ENCODE measurements at regions not wholly inside any gene's neighbourhood (a gene's known extent, or its start where the extent isn't known, plus 50 kb on each side); places are given as distances from the start of the nearest gene placed in this dataset.
"Not testable (repeated sequence)": the region's sequence is repeated elsewhere in the genome, so short reads cannot be mapped to it uniquely, and the experiment has no call there.

DNA sequence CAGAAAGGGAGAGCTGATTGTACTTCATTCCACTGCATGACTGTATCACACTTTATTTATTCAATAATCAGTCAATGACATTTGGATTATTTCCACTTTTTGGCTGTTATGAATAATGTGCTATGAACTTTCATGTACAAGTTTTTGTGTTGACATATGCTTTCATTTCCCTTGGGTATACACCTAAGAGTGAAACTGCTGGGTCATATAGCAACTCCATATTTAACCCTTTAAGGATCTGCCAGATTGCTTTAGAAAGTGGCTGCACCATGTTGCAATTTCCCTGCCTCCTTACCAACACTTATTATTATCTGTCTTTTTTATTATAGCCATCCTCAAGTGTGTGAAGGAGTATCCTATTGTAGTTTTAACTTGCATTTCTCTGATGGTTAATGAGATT lies 108.8 kb upstream of the KCNK1 start:
- peaks cover 5% of the 10 kb centered on the region for H3K27me3 ChIP-seq (ENCODE audit: low read depth)
- intact Hi-C loops (cut with micrococcal nuclease): no loop called here
- TF ChIP-seq, protein P1, sequence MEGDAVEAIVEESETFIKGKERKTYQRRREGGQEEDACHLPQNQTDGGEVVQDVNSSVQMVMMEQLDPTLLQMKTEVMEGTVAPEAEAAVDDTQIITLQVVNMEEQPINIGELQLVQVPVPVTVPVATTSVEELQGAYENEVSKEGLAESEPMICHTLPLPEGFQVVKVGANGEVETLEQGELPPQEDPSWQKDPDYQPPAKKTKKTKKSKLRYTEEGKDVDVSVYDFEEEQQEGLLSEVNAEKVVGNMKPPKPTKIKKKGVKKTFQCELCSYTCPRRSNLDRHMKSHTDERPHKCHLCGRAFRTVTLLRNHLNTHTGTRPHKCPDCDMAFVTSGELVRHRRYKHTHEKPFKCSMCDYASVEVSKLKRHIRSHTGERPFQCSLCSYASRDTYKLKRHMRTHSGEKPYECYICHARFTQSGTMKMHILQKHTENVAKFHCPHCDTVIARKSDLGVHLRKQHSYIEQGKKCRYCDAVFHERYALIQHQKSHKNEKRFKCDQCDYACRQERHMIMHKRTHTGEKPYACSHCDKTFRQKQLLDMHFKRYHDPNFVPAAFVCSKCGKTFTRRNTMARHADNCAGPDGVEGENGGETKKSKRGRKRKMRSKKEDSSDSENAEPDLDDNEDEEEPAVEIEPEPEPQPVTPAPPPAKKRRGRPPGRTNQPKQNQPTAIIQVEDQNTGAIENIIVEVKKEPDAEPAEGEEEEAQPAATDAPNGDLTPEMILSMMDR (IDR thresholded peaks at IDR 0.05; ENCODE audit: borderline replicate concordance): no peak
- no peaks in the 10 kb centered on the region for H3K4me1 ChIP-seq
- no peak for DNase-seq
- H3K9me3 ChIP-seq (replicated peaks): peaks cover 18% of the 10 kb centered on the region
- H3K4me3 ChIP-seq: no peak overlapping the region
- H3K27ac ChIP-seq (replicated peaks): no peak overlapping the region
- H3K36me3 ChIP-seq: no peaks in the 10 kb centered on the region

DNA sequence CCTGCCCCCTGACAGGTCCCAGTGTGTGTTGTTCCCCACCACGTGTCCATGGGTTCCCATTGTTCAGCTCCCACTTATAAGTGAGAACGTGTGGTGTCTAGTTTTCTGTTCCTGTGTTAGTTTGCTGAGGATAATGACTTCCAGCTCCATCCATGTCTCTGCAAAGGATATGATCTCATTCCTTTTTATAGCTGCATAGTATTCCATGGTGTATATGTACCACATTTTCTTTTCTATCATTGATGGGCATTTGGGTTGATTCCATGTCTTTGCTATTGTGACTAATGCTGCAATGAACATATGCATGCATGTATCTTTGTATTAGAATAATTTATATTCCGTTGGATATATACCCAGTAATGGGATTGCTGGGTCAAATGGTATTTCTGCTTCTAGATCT lies 108.0 kb upstream of the KCNK1 start:
- H3K36me3 ChIP-seq; intact Hi-C loops (cut with micrococcal nuclease); H3K4me3 ChIP-seq; DNase-seq; H3K4me1 ChIP-seq; H3K27ac ChIP-seq (replicated peaks): not testable (repeated sequence)
- H3K27me3 ChIP-seq (ENCODE audit: low read depth): peaks cover 12% of the 10 kb centered on the region
- peaks cover 18% of the 10 kb centered on the region for H3K9me3 ChIP-seq (replicated peaks)

DNA sequence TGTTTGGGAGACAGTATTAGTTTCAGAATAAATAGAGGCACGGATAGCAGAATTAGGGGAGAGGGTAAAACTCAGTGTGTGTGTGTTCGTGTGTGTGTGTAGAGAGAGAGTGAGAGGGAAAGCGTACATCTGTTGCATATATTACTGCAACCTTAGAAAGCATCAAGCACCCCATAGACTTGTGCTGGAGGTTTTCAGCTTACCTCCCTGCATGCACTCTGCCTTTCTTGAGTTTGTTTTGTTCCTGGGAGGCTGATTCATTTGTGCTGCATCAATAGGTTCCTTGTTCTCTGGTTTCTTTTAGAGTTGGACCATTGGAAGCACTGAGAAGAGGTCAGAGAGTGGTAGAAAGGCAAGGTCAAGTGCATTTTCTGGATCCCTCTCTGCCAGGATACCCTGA lies 104.4 kb upstream of the KCNK1 start:
- DNase-seq: no peak
- Histone ChIP-seq H3K4me3 (no peak overlapping the region), H3K27me3 (ENCODE audit: low read depth) (peaks cover 13% of the 10 kb centered on the region), H3K4me1 (no peaks in the 10 kb centered on the region), H3K9me3 (replicated peaks) (peaks cover 18% of the 10 kb centered on the region), H3K36me3 (no peaks in the 10 kb centered on the region), H3K27ac (replicated peaks) (no peak overlapping the region)
- intact Hi-C loops (cut with micrococcal nuclease): no loop called here
- TF ChIP-seq, protein P1 (IDR thresholded peaks at IDR 0.05; ENCODE audit: borderline replicate concordance): no peak

DNA sequence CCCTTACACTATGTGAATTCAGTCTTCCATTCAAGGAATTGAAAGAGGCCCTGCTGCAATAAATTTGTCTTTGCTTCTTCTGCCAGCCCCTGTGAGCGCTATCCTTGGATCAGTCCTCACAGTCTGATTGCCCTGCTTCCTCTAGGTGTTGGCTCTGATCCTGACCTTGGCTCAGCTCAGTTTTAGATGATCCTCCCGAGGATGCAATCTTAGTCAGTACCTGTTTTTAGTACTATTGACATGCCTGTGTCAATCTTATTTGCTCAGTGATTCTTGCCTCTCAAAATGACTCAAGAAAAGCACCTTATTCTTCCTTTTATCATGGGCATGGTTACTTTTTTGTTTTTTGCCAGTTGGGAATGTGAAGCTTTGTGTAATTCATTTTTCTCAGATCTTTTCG lies 101.4 kb upstream of the KCNK1 start:
- Histone ChIP-seq H3K9me3 (replicated peaks) (no peaks in the 10 kb centered on the region), H3K27me3 (ENCODE audit: low read depth) (peaks cover 13% of the 10 kb centered on the region), H3K4me1 (no peaks in the 10 kb centered on the region), H3K4me3 (no peak overlapping the region), H3K27ac (replicated peaks) (no peak overlapping the region), H3K36me3 (no peaks in the 10 kb centered on the region)
- no peak for DNase-seq
- intact Hi-C loops (cut with micrococcal nuclease): no loop called here
- TF ChIP-seq, protein P1 (IDR thresholded peaks at IDR 0.05; ENCODE audit: borderline replicate concordance): no peak

DNA sequence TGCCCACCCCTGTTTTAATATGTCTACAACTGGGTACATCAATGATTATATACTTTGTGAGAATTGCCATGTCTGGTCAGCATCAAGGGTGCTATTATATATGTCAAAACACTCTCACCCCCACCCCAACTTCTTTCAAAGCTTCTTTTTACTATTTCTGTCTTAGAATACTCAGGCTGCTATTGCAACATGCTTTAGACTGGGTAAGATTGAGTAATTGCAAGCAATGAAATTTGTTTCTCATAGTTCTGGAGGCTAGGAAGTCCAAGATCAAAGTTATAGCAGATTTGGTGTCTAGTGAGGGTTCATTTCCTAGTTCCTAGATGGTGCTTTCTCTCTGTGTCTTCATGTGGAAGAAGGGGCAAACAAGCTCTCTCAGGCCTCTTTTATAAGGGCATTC lies 100.5 kb upstream of the KCNK1 start:
- intact Hi-C loops (cut with micrococcal nuclease): no loop called here

DNA sequence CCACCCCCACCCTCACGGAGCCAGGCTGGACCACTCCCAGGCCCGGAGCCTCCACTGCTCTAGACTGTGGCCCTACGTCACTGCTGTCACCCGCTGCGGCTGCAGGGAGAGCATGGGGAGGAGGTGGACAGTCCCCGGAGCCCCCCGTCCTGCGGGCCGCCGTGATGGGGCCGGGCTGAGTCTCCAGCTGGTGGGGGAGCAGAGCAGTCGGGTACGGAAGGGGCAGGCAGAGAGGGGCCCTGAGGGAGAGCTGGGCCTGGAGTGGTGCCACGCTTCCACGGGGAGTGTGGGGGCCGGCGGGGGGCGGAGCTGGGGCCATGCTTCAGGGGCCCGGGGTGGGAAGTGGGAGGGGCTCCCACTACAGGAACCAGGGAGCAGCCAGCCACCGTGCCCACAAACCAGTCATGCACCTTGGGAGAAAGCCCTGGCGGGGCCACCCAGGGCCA lies 98.9 kb upstream of the KCNK1 start:
- DNase-seq: no peak
- TF ChIP-seq, protein P1 (IDR thresholded peaks at IDR 0.05; ENCODE audit: borderline replicate concordance): no peak
- H3K9me3 ChIP-seq (replicated peaks): no peaks in the 10 kb centered on the region
- no peaks in the 10 kb centered on the region for H3K4me1 ChIP-seq
- no peak overlapping the region for H3K4me3 ChIP-seq
- H3K36me3 ChIP-seq: no peaks in the 10 kb centered on the region
- no peak overlapping the region for H3K27ac ChIP-seq (replicated peaks)
- intact Hi-C loops (cut with micrococcal nuclease): no loop called here
- H3K27me3 ChIP-seq (ENCODE audit: low read depth): peaks cover 8% of the 10 kb centered on the region

More for the DNA sequence above, 100.5 kb upstream of the KCNK1 start:
- TF ChIP-seq, protein P1 (IDR thresholded peaks at IDR 0.05; ENCODE audit: borderline replicate concordance): no peak
- no peak overlapping the region for H3K4me3 ChIP-seq
- peaks cover 8% of the 10 kb centered on the region for H3K27me3 ChIP-seq (ENCODE audit: low read depth)
- no peak overlapping the region for H3K27ac ChIP-seq (replicated peaks)
- H3K36me3 ChIP-seq: no peaks in the 10 kb centered on the region
- no peak for DNase-seq
- H3K4me1 ChIP-seq: no peaks in the 10 kb centered on the region
- no peaks in the 10 kb centered on the region for H3K9me3 ChIP-seq (replicated peaks)

Measured in left ventricle myocardium inferior (tissue), 1 donor.